Muscle of leg (tissue), 3 donors: ENCODE measurements at regions not wholly inside any gene's neighbourhood (a gene's known extent, or its start where the extent isn't known, plus 50 kb on each side); places are given as distances from the start of the nearest gene placed in this dataset.

ENCODE experiments used
- DNase-seq: peaks from one replicate; pipeline ENCODE4 v3.0.0; 2013
- H3K27ac ChIP-seq: one replicate; pipeline ENCODE4 v1.5.1; 2013; ENCODE audit warnings: mild to moderate bottlenecking, low read length, control low read depth
- H3K27me3 ChIP-seq: one replicate; pipeline ENCODE4 v1.6.1; 2013; ENCODE audit warnings: low read length; ENCODE audit not compliant: control insufficient read depth, insufficient read depth
- H3K36me3 ChIP-seq: one replicate; pipeline ENCODE4 v1.6.1; 2013; ENCODE audit warnings: low read length; ENCODE audit not compliant: control insufficient read depth, insufficient read depth
- H3K4me1 ChIP-seq: one replicate; pipeline ENCODE4 v1.6.1; 2013; ENCODE audit warnings: low read length; ENCODE audit not compliant: control insufficient read depth, insufficient read depth
- H3K4me3 ChIP-seq: one replicate; pipeline ENCODE4 v1.5.1; 2013; ENCODE audit warnings: low read length, control low read depth
- H3K9me3 ChIP-seq: replicated peaks from 2 replicates; pipeline ENCODE4 v1.6.1; 2013; ENCODE audit warnings: low read depth, low read length; ENCODE audit not compliant: control insufficient read depth
- WGBS: methylation state at CpG from one replicate; pipeline ENCODE4 v1.1.5; 2013; ENCODE audit warnings: missing lambda C conversion rate; ENCODE audit not compliant: insufficient coverage; 5-methylcytosine and 5-hydroxymethylcytosine counted together

GRCh38 chr9:88310310-88310980 lies 77.8 kb upstream of the SPIN1 start:
- Histone ChIP-seq H3K9me3 (no peaks in the 10 kb centered on the region), H3K36me3 (no peaks in the 10 kb centered on the region), H3K4me1 (peaks cover 5% of the 10 kb centered on the region), H3K4me3 (no peak overlapping the region), H3K27ac (no peak overlapping the region), H3K27me3 (no peaks in the 10 kb centered on the region)
- WGBS = 65% methylated on average over 2 of the region's 10 CpGs
- peak; percentile 11 for DNase-seq

GRCh38 chr9:88308831-88309560 lies 79.2 kb upstream of the SPIN1 start:
- peak; percentile 60 for DNase-seq
- Histone ChIP-seq H3K36me3 (no peaks in the 10 kb centered on the region), H3K9me3 (no peaks in the 10 kb centered on the region), H3K4me3 (no peak overlapping the region), H3K4me1 (peaks cover 5% of the 10 kb centered on the region), H3K27ac (peak overlapping the region; percentile 35), H3K27me3 (no peaks in the 10 kb centered on the region)
- WGBS = 52% methylated on average over 3 of the region's 7 CpGs

GRCh38 chr9:88307136-88307535 lies 81.1 kb upstream of the SPIN1 start:
- WGBS = 88% methylated on average over 6 of the region's 7 CpGs
- no peaks in the 10 kb centered on the region for H3K9me3 ChIP-seq
- H3K4me3 ChIP-seq = no peak overlapping the region
- no peak for DNase-seq
- H3K36me3 ChIP-seq = no peaks in the 10 kb centered on the region
- no peak overlapping the region for H3K27ac ChIP-seq
- peaks cover 5% of the 10 kb centered on the region for H3K4me1 ChIP-seq
- no peaks in the 10 kb centered on the region for H3K27me3 ChIP-seq

- WGBS = 86% methylated on average over 1 of the region's 4 CpGs
Measured at GRCh38 chr9:88303721-88304451, 84.4 kb upstream of the SPIN1 start.

GRCh38 chr9:88302579-88303324 lies 85.5 kb upstream of the SPIN1 start:
- 77% methylated on average over 6 of the region's 7 CpGs for WGBS
- no peak for DNase-seq
- no peaks in the 10 kb centered on the region for H3K4me1 ChIP-seq
- H3K27me3 ChIP-seq = no peaks in the 10 kb centered on the region
- no peaks in the 10 kb centered on the region for H3K36me3 ChIP-seq
- no peak overlapping the region for H3K4me3 ChIP-seq
- no peaks in the 10 kb centered on the region for H3K9me3 ChIP-seq
- H3K27ac ChIP-seq = no peak overlapping the region

More at GRCh38 chr9:88303721-88304451, 84.4 kb upstream of the SPIN1 start:
- Histone ChIP-seq H3K4me3 (no peak overlapping the region), H3K27me3 (no peaks in the 10 kb centered on the region), H3K27ac (no peak overlapping the region), H3K9me3 (no peaks in the 10 kb centered on the region), H3K4me1 (peaks cover 3% of the 10 kb centered on the region), H3K36me3 (no peaks in the 10 kb centered on the region)
- DNase-seq = no peak

GRCh38 chr9:88300556-88300955 lies 87.7 kb upstream of the SPIN1 start:
- Histone ChIP-seq H3K4me3 (no peak overlapping the region), H3K27ac (no peak overlapping the region), H3K4me1 (no peaks in the 10 kb centered on the region), H3K9me3 (no peaks in the 10 kb centered on the region), H3K36me3 (no peaks in the 10 kb centered on the region), H3K27me3 (no peaks in the 10 kb centered on the region)
- 100% methylated on average over 2 of the region's 8 CpGs for WGBS
- no peak for DNase-seq

GRCh38 chr9:88291856-88292255 lies 96.4 kb upstream of the SPIN1 start:
- WGBS = 75% methylated on average over 4 of the region's 5 CpGs
- Histone ChIP-seq H3K4me1 (no peaks in the 10 kb centered on the region), H3K9me3 (no peaks in the 10 kb centered on the region), H3K36me3 (no peaks in the 10 kb centered on the region), H3K27ac (no peak overlapping the region), H3K27me3 (no peaks in the 10 kb centered on the region), H3K4me3 (no peak overlapping the region)
- no peak for DNase-seq

GRCh38 chr9:88291056-88291455 lies 97.2 kb upstream of the SPIN1 start:
- H3K27me3 ChIP-seq = no peaks in the 10 kb centered on the region
- no peak overlapping the region for H3K27ac ChIP-seq
- no peaks in the 10 kb centered on the region for H3K4me1 ChIP-seq
- H3K4me3 ChIP-seq = no peak overlapping the region
- no peaks in the 10 kb centered on the region for H3K9me3 ChIP-seq
- WGBS = 82% methylated on average over 4 of the region's 7 CpGs
- no peak for DNase-seq
- no peaks in the 10 kb centered on the region for H3K36me3 ChIP-seq

GRCh38 chr9:88289532-88289931 lies 98.7 kb upstream of the SPIN1 start:
- H3K9me3 ChIP-seq = peaks cover 5% of the 10 kb centered on the region
- no peak overlapping the region for H3K4me3 ChIP-seq
- no peaks in the 10 kb centered on the region for H3K27me3 ChIP-seq
- H3K36me3 ChIP-seq = no peaks in the 10 kb centered on the region
- no peaks in the 10 kb centered on the region for H3K4me1 ChIP-seq
- WGBS = 73% methylated on average over 7 of the region's 8 CpGs
- DNase-seq = no peak
- H3K27ac ChIP-seq = no peak overlapping the region

GRCh38 chr9:88287972-88288371 lies 100.3 kb upstream of the SPIN1 start:
- H3K27me3 ChIP-seq = no peaks in the 10 kb centered on the region
- H3K4me3 ChIP-seq = no peak overlapping the region
- no peaks in the 10 kb centered on the region for H3K4me1 ChIP-seq
- no peak for DNase-seq
- 47% methylated on average over 2 of the region's 2 CpGs for WGBS
- peaks cover 6% of the 10 kb centered on the region for H3K9me3 ChIP-seq
- no peaks in the 10 kb centered on the region for H3K36me3 ChIP-seq
- H3K27ac ChIP-seq = no peak overlapping the region
